WERI-Rb-1 (cell line): ENCODE measurements at regions not wholly inside any gene's neighbourhood (a gene's known extent, or its start where the extent isn't known, plus 50 kb on each side); places are given as distances from the start of the nearest gene placed in this dataset.

Experiments used
- DNase-seq: peaks from one replicate; pipeline ENCODE4 v3.0.0-alpha.2; 2020
- H3K27ac ChIP-seq: fragments of 250-450 bp; sonication (Bioruptor Pico); 2 replicates; pipeline ENCODE4 v1.5.1; 2020; ENCODE audit warnings: mild to moderate bottlenecking, moderate library complexity
- H3K27me3 ChIP-seq: fragments of 250-450 bp; sonication (Bioruptor Pico); 2 replicates; pipeline ENCODE4 v1.5.1; 2021; ENCODE audit warnings: mild to moderate bottlenecking, low read depth, moderate library complexity; ENCODE audit not compliant: insufficient read depth, severe bottlenecking
- H3K36me3 ChIP-seq: fragments of 250-450 bp; sonication (Bioruptor Pico); 2 replicates; pipeline ENCODE4 v1.5.1; 2020; ENCODE audit warnings: mild to moderate bottlenecking, moderate library complexity
- H3K4me3 ChIP-seq: 2 replicates; pipeline ENCODE4 v1.5.1; 2011; ENCODE audit warnings: low read depth, mild to moderate bottlenecking, control low read depth, low read length
- H3K9me3 ChIP-seq: fragments of 250-450 bp; sonication (Bioruptor Pico); 2 replicates; pipeline ENCODE4 v1.5.1; 2021; ENCODE audit warnings: mild to moderate bottlenecking, moderate library complexity; ENCODE audit not compliant: severe bottlenecking
- TF ChIP-seq, protein P1 (sequence below): IDR thresholded peaks from 2 replicates; pipeline ENCODE4 v1.5.1; 2011; ENCODE audit warnings: low read depth, mild to moderate bottlenecking, control low read depth, inconsistent platforms, low read length

DNA sequence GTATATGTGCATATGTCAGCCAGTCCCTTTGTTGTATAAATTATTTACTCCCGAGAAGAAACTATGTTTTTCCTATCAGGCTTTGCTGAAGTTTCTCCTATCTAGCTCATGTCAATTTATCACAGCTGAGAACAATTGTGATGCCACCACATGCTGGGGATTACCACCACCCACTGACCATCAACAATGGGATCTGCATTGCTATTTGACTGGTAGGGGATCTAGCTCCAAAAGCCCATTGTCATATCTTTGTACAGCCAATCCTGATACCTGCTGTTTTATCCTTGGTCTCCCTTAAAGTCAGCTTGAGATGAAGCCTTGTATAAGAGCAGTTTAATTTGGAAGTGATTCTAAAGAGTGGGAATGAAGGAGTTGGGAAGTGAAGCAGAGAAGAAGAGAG is 53.9 kb upstream of the KCNN2 start:
- Histone ChIP-seq H3K4me3 (no peak overlapping the region), H3K27ac (no peak overlapping the region), H3K27me3 (peaks cover 7% of the 10 kb centered on the region), H3K9me3 (no peaks in the 10 kb centered on the region), H3K36me3 (no peaks in the 10 kb centered on the region)
- no peak for DNase-seq
- TF ChIP-seq, protein P1, sequence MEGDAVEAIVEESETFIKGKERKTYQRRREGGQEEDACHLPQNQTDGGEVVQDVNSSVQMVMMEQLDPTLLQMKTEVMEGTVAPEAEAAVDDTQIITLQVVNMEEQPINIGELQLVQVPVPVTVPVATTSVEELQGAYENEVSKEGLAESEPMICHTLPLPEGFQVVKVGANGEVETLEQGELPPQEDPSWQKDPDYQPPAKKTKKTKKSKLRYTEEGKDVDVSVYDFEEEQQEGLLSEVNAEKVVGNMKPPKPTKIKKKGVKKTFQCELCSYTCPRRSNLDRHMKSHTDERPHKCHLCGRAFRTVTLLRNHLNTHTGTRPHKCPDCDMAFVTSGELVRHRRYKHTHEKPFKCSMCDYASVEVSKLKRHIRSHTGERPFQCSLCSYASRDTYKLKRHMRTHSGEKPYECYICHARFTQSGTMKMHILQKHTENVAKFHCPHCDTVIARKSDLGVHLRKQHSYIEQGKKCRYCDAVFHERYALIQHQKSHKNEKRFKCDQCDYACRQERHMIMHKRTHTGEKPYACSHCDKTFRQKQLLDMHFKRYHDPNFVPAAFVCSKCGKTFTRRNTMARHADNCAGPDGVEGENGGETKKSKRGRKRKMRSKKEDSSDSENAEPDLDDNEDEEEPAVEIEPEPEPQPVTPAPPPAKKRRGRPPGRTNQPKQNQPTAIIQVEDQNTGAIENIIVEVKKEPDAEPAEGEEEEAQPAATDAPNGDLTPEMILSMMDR: no peak

DNA sequence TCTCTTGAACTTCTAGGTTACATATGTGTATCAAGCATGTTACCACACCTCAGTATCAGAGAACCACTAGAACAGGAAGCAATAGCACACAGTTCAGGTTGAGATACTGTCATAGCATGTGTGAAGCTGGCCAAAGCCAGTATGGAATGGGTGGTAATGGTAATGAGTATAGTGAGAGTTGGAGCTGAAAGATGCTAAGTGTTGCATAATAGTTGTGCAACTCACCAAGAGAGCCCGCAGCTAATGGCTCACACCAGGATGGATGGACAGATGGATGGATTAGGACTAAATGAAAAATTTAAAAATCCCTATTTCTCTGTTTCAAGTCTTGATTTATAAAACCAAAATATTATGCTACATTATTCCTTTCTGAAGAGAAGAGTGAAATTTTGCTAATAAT is 53.4 kb upstream of the KCNN2 start:
- Histone ChIP-seq H3K36me3 (no peaks in the 10 kb centered on the region), H3K27ac (no peak overlapping the region), H3K9me3 (no peaks in the 10 kb centered on the region), H3K27me3 (peaks cover 5% of the 10 kb centered on the region), H3K4me3 (no peak overlapping the region)
- no peak for DNase-seq
- TF ChIP-seq, protein P1: no peak

DNA sequence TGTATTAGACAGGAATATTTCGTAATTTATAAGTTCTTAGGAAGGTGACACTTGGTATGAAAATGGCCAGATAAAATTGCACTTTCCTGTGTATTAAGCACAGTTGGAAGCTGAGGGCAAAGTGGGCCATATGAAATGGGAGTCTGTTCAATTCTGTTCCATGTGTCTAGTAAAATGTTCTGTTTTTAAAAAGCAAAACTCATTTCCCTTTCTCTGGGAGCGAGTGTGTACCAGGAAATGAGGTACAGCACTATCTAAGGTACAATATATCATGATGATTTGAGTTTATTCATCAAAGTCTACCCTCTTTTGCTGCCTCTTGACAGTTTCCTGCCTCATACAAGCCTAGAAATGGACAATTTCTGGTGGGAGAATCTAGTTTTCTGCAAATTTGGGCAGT is 51.2 kb upstream of the KCNN2 start:
- no peaks in the 10 kb centered on the region for H3K36me3 ChIP-seq
- no peaks in the 10 kb centered on the region for H3K9me3 ChIP-seq
- H3K27me3 ChIP-seq: peaks cover 16% of the 10 kb centered on the region
- no peak overlapping the region for H3K4me3 ChIP-seq
- DNase-seq: no peak
- H3K27ac ChIP-seq: no peak overlapping the region
- TF ChIP-seq, protein P1: no peak

DNA sequence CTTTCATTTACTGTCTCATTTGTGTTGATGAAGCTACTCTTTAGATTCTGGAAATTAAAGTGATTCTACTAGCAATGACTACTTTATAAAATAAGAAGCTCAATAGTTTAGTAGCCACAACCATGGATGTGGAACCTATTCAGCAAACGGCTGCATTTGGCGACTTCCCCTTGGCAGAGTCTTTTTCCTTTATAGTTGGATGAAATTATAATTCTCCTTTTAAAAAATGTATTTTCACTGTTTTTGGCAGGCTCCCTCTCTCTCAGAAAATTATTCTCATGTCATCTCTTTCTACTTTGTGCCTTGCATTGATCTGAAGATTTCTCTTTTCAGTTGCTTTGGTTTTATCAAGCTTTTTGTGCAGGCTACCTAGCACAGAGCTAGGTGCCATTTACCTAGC is 50.6 kb upstream of the KCNN2 start:
- H3K27me3 ChIP-seq: peaks cover 16% of the 10 kb centered on the region
- H3K4me3 ChIP-seq: no peak overlapping the region
- no peaks in the 10 kb centered on the region for H3K36me3 ChIP-seq
- H3K9me3 ChIP-seq: no peaks in the 10 kb centered on the region
- no peak overlapping the region for H3K27ac ChIP-seq
- DNase-seq: no peak
- TF ChIP-seq, protein P1: no peak

DNA sequence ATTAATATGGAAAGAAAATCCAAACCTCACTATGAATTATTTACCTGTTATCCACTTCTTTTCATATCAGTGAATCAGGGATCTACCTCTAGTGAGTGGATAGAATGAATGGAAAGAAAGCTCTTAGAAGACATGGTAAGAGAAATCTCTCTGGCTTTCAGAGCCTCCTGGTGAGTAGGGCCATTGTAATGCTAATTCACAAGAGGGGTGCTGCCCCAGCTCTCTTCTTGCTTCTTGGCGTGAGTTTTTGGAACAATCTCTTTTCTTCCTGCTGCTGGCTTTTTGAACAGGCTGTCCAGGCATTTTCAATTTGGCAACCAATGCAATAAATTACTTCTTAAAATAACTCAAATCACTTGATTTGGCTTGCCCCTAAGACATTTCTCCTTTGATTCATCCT is 49.9 kb upstream of the KCNN2 start:
- DNase-seq: no peak
- Histone ChIP-seq H3K27ac (no peak overlapping the region), H3K9me3 (no peaks in the 10 kb centered on the region), H3K4me3 (no peak overlapping the region), H3K27me3 (peaks cover 16% of the 10 kb centered on the region), H3K36me3 (no peaks in the 10 kb centered on the region)
- TF ChIP-seq, protein P1: no peak
